ENCODE measurements at regions not wholly inside any gene's neighbourhood (a gene's known extent, or its start where the extent isn't known, plus 50 kb on each side); places are given as distances from the start of the nearest gene placed in this dataset.

DNA sequence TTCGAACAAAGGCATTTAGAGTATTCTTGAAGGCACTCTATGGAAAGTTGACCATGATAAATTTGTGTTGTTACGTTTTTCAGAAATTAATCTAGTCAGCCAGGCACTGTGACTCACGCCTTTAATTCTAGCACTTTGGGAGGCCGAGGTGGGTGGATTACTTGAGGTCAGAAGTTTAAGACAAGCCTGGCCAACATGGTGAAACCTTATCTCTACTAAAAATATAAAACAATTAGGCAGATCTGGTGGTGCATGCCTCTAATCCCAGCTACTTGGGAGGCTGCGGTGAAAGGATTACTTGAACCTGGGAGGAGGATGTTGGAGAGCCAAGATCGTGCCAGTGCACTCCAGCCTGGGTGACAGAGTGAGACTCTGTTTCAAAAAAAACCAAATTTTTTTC is 130.6 kb upstream of the BRINP3 start:
- TF ChIP-seq, protein P1, sequence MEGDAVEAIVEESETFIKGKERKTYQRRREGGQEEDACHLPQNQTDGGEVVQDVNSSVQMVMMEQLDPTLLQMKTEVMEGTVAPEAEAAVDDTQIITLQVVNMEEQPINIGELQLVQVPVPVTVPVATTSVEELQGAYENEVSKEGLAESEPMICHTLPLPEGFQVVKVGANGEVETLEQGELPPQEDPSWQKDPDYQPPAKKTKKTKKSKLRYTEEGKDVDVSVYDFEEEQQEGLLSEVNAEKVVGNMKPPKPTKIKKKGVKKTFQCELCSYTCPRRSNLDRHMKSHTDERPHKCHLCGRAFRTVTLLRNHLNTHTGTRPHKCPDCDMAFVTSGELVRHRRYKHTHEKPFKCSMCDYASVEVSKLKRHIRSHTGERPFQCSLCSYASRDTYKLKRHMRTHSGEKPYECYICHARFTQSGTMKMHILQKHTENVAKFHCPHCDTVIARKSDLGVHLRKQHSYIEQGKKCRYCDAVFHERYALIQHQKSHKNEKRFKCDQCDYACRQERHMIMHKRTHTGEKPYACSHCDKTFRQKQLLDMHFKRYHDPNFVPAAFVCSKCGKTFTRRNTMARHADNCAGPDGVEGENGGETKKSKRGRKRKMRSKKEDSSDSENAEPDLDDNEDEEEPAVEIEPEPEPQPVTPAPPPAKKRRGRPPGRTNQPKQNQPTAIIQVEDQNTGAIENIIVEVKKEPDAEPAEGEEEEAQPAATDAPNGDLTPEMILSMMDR (IDR thresholded peaks at IDR 0.05) = no peak
- TF ChIP-seq EP300 (IDR thresholded peaks at IDR 0.05) (no peak), POLR2AphosphoS5 (IDR thresholded peaks at IDR 0.05) (no peak), POLR2A (IDR thresholded peaks at IDR 0.05) (no peak)

Measured in suprapubic skin (tissue), 4 donors.